H1 (cell line): ENCODE measurements at regions not wholly inside any gene's neighbourhood (a gene's known extent, or its start where the extent isn't known, plus 50 kb on each side); places are given as distances from the start of the nearest gene placed in this dataset.

Experiments
- CTCF ChIA-PET: fragments of 300-600 bp; sonication (Branson Sonifier 250); formaldehyde crosslinking; loops from one replicate; lab custom pipeline; 2021; ENCODE audit not compliant: partially characterized antibody; lab: Charles Lee
- POLR2A ChIA-PET: fragments of 300-600 bp; sonication (Branson Sonifier 250); formaldehyde crosslinking; loops from one replicate; lab custom pipeline; 2021; ENCODE audit warnings: inconsistent platforms; ENCODE audit not compliant: partially characterized antibody; lab: Charles Lee
- DNase-seq, 2 experiments: peaks; one replicate each; pipeline versions ENCODE4 v3.0.0 to v3.0.0-alpha.2; 2010 to 2022; ENCODE audit warnings: low spot score in 2 of 2, low read depth in 1 of 2, mixed read lengths in 1 of 2
- FAIRE-seq: peaks from 2 replicates; lab custom pipeline; 2011; peaks lifted over from hg19 to GRCh38; lab: Jason Lieb, UNC
- H2AFZ ChIP-seq: 2 replicates; pipeline ENCODE4 v1.8.1; 2012; ENCODE audit warnings: low read length, inconsistent platforms
- H2AK5ac ChIP-seq: 2 replicates; pipeline ENCODE4 v1.6.1; 2013; ENCODE audit warnings: low read depth, low read length
- H2BK120ac ChIP-seq: replicated peaks from 2 replicates; pipeline ENCODE3; 2013; ENCODE audit warnings: low read depth, low read length, inconsistent platforms
- H2BK12ac ChIP-seq: 2 replicates; pipeline ENCODE4 v1.6.1; 2013; ENCODE audit warnings: low read depth, low read length
- H2BK15ac ChIP-seq: 2 replicates; pipeline ENCODE4 v1.6.1; 2013; ENCODE audit warnings: low read length
- H2BK20ac ChIP-seq: 2 replicates; pipeline ENCODE4 v1.6.1; 2013; ENCODE audit warnings: low read length
- H2BK5ac ChIP-seq: 2 replicates; pipeline ENCODE4 v1.6.1; 2013; ENCODE audit warnings: low read depth, low read length
- H3K14ac ChIP-seq: 2 replicates; pipeline ENCODE4 v1.6.1; 2013; ENCODE audit warnings: inconsistent platforms; ENCODE audit not compliant: insufficient read length
- H3K18ac ChIP-seq: 2 replicates; pipeline ENCODE4 v1.6.1; 2013; ENCODE audit warnings: low read length; ENCODE audit errors: extremely low read depth
- H3K23ac ChIP-seq: 2 replicates; pipeline ENCODE4 v1.6.1; 2013; ENCODE audit warnings: inconsistent platforms; ENCODE audit not compliant: insufficient read length
- H3K23me2 ChIP-seq: 2 replicates; pipeline ENCODE4 v1.6.1; 2013; ENCODE audit warnings: low read depth, low read length
- H3K27ac ChIP-seq: 2 replicates; pipeline ENCODE4 v1.6.1; 2011; ENCODE audit warnings: low read depth, low read length, inconsistent platforms
- H3K27me3 ChIP-seq, 4 experiments: replicated peaks in 1 of 4; 1 replicate in 1 of 4; 2 replicates in 3 of 4; pipeline versions ENCODE4 v1.6.1 to v1.8.1; 2011 to 2013; ENCODE audit warnings: low read length in 3 of 4, mild to moderate bottlenecking in 3 of 4, inconsistent platforms in 2 of 4, mixed read lengths in 2 of 4, moderate library complexity in 1 of 4; ENCODE audit not compliant: control insufficient read depth in 3 of 4, insufficient read depth in 3 of 4; ENCODE audit errors: extremely low read depth in 1 of 4
- H3K36me3 ChIP-seq, 4 experiments: 2 replicates each; pipeline versions ENCODE4 v1.6.1 to v1.8.1; 2011 to 2013; ENCODE audit warnings: mild to moderate bottlenecking in 4 of 4, low read length in 3 of 4, moderate library complexity in 2 of 4, control low read depth in 1 of 4, inconsistent platforms in 1 of 4; ENCODE audit not compliant: insufficient read depth in 4 of 4, control insufficient read depth in 2 of 4
- H3K4ac ChIP-seq: replicated peaks from 2 replicates; pipeline ENCODE3; 2013; ENCODE audit warnings: low read length, low read depth, mixed read lengths, inconsistent platforms; ENCODE audit not compliant: insufficient read length
- H3K4me1 ChIP-seq, 4 experiments: replicated peaks in 1 of 4; 1 replicate in 1 of 4; 2 replicates in 3 of 4; pipeline versions ENCODE4 v1.6.1 to v1.8.1; 2011 to 2013; ENCODE audit warnings: low read length in 3 of 4, inconsistent platforms in 2 of 4, mixed read lengths in 1 of 4; ENCODE audit not compliant: insufficient read depth in 4 of 4, control insufficient read depth in 3 of 4
- H3K4me2 ChIP-seq, 2 experiments: 2 replicates each; pipeline versions ENCODE4 v1.6.1 to v1.8.1; 2011 to 2013; ENCODE audit warnings: low read depth in 2 of 2, low read length in 2 of 2, control low read depth in 1 of 2, inconsistent platforms in 1 of 2, mild to moderate bottlenecking in 1 of 2; ENCODE audit not compliant: insufficient read depth in 1 of 2
- H3K4me3 ChIP-seq, 4 experiments: fragments of 200-600, 300-600 bp in 1 of 4; sonication (generic), shearing (Covaris generic), sonication (Bioruptor Twin) in 1 of 4; 2 replicates each; pipeline versions ENCODE4 v1.5.1 to v1.8.1; 2011 to 2016; ENCODE audit warnings: low read length in 4 of 4, low read depth in 3 of 4, control low read depth in 2 of 4, inconsistent platforms in 2 of 4, mild to moderate bottlenecking in 2 of 4, mixed read lengths in 1 of 4, moderate library complexity in 1 of 4; ENCODE audit not compliant: insufficient read depth in 2 of 4; ENCODE audit errors: extremely low read depth in 1 of 4
- H3K56ac ChIP-seq: replicated peaks from 2 replicates; pipeline ENCODE3; 2013; ENCODE audit warnings: low read depth, mild to moderate bottlenecking, mixed read lengths, low read length, inconsistent platforms; ENCODE audit not compliant: insufficient read length
- H3K79me1 ChIP-seq: 2 replicates; pipeline ENCODE4 v1.6.1; 2013; ENCODE audit warnings: low read depth, low read length, control low read depth
- H3K79me2 ChIP-seq, 2 experiments: 2 replicates each; pipeline versions ENCODE4 v1.6.1 to v1.8.1; 2012 to 2013; ENCODE audit warnings: low read length in 2 of 2, mild to moderate bottlenecking in 2 of 2, inconsistent platforms in 1 of 2; ENCODE audit not compliant: insufficient read depth in 2 of 2, control insufficient read depth in 1 of 2
- H3K9ac ChIP-seq, 4 experiments: replicated peaks in 1 of 4; 1 replicate in 1 of 4; 2 replicates in 3 of 4; pipeline versions ENCODE4 v1.6.1 to v1.8.1; 2011 to 2013; ENCODE audit warnings: low read depth in 3 of 4, low read length in 3 of 4, control low read depth in 2 of 4, mild to moderate bottlenecking in 2 of 4, moderate library complexity in 2 of 4, inconsistent platforms in 1 of 4; ENCODE audit errors: extremely low read depth in 1 of 4
- H3K9me3 ChIP-seq, 2 experiments: 2 replicates each; pipeline versions ENCODE4 v1.6.1 to v1.8.1; 2012 to 2013; ENCODE audit warnings: mild to moderate bottlenecking in 2 of 2, moderate library complexity in 2 of 2, control low read depth in 1 of 2, inconsistent platforms in 1 of 2, low read depth in 1 of 2, low read length in 1 of 2, mixed read lengths in 1 of 2; ENCODE audit not compliant: insufficient read depth in 2 of 2
- H4K20me1 ChIP-seq, 2 experiments: replicated peaks in 1 of 2; 2 replicates each; pipeline versions ENCODE3 to v1.8.1; 2011 to 2013; ENCODE audit warnings: inconsistent platforms in 2 of 2, low read length in 2 of 2, mild to moderate bottlenecking in 1 of 2; ENCODE audit not compliant: insufficient read depth in 2 of 2, control insufficient read depth in 1 of 2
- H4K5ac ChIP-seq: 2 replicates; pipeline ENCODE4 v1.6.1; 2013; ENCODE audit warnings: low read length, low read depth, mixed read lengths, inconsistent platforms; ENCODE audit not compliant: insufficient read length
- H4K8ac ChIP-seq: 2 replicates; pipeline ENCODE4 v1.8.0; 2013; ENCODE audit warnings: mild to moderate bottlenecking, moderate library complexity, low read length, inconsistent platforms; ENCODE audit not compliant: insufficient read depth; ENCODE audit errors: extremely low read depth
- H4K91ac ChIP-seq: replicated peaks from 2 replicates; pipeline ENCODE3; 2013; ENCODE audit warnings: low read length, mixed read lengths, inconsistent platforms; ENCODE audit not compliant: insufficient read length
- ASH2L ChIP-seq: fragments of 200-600, 300-600 bp; sonication (generic); IDR thresholded peaks from one replicate; pipeline ENCODE4 v1.7.1; 2017; ENCODE audit warnings: low read length
- BACH1 ChIP-seq: IDR thresholded peaks from 2 replicates; pipeline ENCODE4 v1.6.1; 2012; ENCODE audit warnings: low read length, improper control_type of control experiment
- CEBPB ChIP-seq: IDR thresholded peaks from 2 replicates; pipeline ENCODE4 v1.6.1; 2012; ENCODE audit warnings: low read depth, low read length
- CREB1 ChIP-seq: IDR thresholded peaks from 2 replicates; pipeline ENCODE4 v1.6.1; 2012; ENCODE audit warnings: inconsistent platforms
- CTBP2 ChIP-seq: IDR thresholded peaks from 2 replicates; pipeline ENCODE4 v1.7.0; 2011; ENCODE audit warnings: borderline replicate concordance, mild to moderate bottlenecking, moderate library complexity, mixed read lengths, low read length; ENCODE audit not compliant: insufficient read depth, insufficient read length
- JUN ChIP-seq: IDR thresholded peaks from 2 replicates; pipeline ENCODE4 v1.6.1; 2011; ENCODE audit warnings: low read depth, mild to moderate bottlenecking, improper control_type of control experiment, low read length
- KDM5A ChIP-seq: fragments of 200-600 bp; IDR thresholded peaks from 2 replicates; pipeline ENCODE4 v1.7.1; 2012; ENCODE audit warnings: mild to moderate bottlenecking, low read length, inconsistent platforms, mixed read lengths
- MAFK ChIP-seq: IDR thresholded peaks from 2 replicates; pipeline ENCODE4 v1.6.1; 2012; ENCODE audit warnings: low read depth, mild to moderate bottlenecking, improper control_type of control experiment, low read length
- MAX ChIP-seq: IDR thresholded peaks from 2 replicates; pipeline ENCODE4 v1.6.1; 2012; ENCODE audit warnings: inconsistent platforms
- NRF1 ChIP-seq: IDR thresholded peaks from 2 replicates; pipeline ENCODE4 v1.6.1; 2011; ENCODE audit warnings: mild to moderate bottlenecking, low read depth, low read length, improper control_type of control experiment
- POLR2AphosphoS5 ChIP-seq: IDR thresholded peaks from 2 replicates; pipeline ENCODE4 v1.6.1; 2011; ENCODE audit warnings: low read depth, low read length
- POU5F1 ChIP-seq: IDR thresholded peaks from 2 replicates; pipeline ENCODE4 v1.6.1; 2011; ENCODE audit warnings: low read depth, mild to moderate bottlenecking, low read length, moderate library complexity
- RAD21 ChIP-seq, 2 experiments: IDR thresholded peaks in 1 of 2; conservative IDR thresholded peaks in 1 of 2; 2 replicates each; pipeline ENCODE4 v1.6.1; 2011; ENCODE audit warnings: low read depth in 2 of 2, low read length in 2 of 2, improper control_type of control experiment in 1 of 2, inconsistent platforms in 1 of 2, mild to moderate bottlenecking in 1 of 2, moderate library complexity in 1 of 2
- SIRT6 ChIP-seq: IDR thresholded peaks from one replicate; pipeline ENCODE4 v1.7.1; 2012; ENCODE audit warnings: low read length, inconsistent platforms
- SRF ChIP-seq: IDR thresholded peaks from 2 replicates; pipeline ENCODE4 v1.6.1; 2011; ENCODE audit warnings: mild to moderate bottlenecking, low read depth, low read length, moderate library complexity
- SUZ12 ChIP-seq: fragments of 200-600 bp; sonication (generic); IDR thresholded peaks from 2 replicates; pipeline ENCODE4 v1.6.1; 2012; ENCODE audit warnings: mild to moderate bottlenecking, inconsistent platforms, low read length, moderate library complexity, mixed read lengths
- TCF12 ChIP-seq: IDR thresholded peaks from 2 replicates; pipeline ENCODE4 v1.6.1; 2011; ENCODE audit warnings: low read depth, mild to moderate bottlenecking, low read length
- WGBS, 2 experiments: shearing (Covaris generic) in 1 of 2; methylation state at CpG; one replicate each; pipeline versions ENCODE4 v1.1.6 to v1.1.7; 2013 to 2015; ENCODE audit warnings: low lambda C conversion rate in 2 of 2, mixed read lengths in 2 of 2, inconsistent platforms in 1 of 2, low coverage in 1 of 2, missing lambda C conversion rate in 1 of 2; ENCODE audit not compliant: insufficient replicate concordance in 2 of 2, insufficient coverage in 1 of 2, insufficient read length in 1 of 2; ENCODE audit errors: extremely low coverage in 1 of 2, missing lambda C conversion rate in 1 of 2; 5-methylcytosine and 5-hydroxymethylcytosine counted together

- H3K4me3 ChIP-seq: no peak overlapping the region
- ChIA-PET POLR2A (no interaction called here), CTCF (no interaction called here)
- no peak overlapping the region for H3K27ac ChIP-seq
- H2AK5ac ChIP-seq: no peak overlapping the region
- DNase-seq (no peak), FAIRE-seq (no peak)
- no peak overlapping the region for H4K5ac ChIP-seq
- H2BK20ac ChIP-seq: no peak overlapping the region
- no peak overlapping the region for H3K4ac ChIP-seq
- H3K27me3 ChIP-seq: no peaks in the 10 kb centered on the region
- no peak overlapping the region for H2AFZ ChIP-seq
- H4K20me1 ChIP-seq: no peaks in the 10 kb centered on the region
- H3K4me1 ChIP-seq: no peaks in the 10 kb centered on the region
- H4K8ac ChIP-seq: no peak overlapping the region
- H3K4me2 ChIP-seq: no peak overlapping the region
- H2BK12ac ChIP-seq: no peak overlapping the region
- no peak overlapping the region for H2BK120ac ChIP-seq
- H3K9me3 ChIP-seq: peaks cover 9 to 12% of the 10 kb centered on the region in 2 experiments; a peak in 2 of 4 replicates
- H3K14ac ChIP-seq: no peak overlapping the region
- H3K23ac ChIP-seq: no peak overlapping the region
- no peaks in the 10 kb centered on the region for H3K79me1 ChIP-seq
- 83% methylated on average over 3 of the region's 3 CpGs; no CpG with 5 or more reads in 1 of the 2 experiments for WGBS, 2 experiments
- no peaks in the 10 kb centered on the region for H3K23me2 ChIP-seq
- H3K56ac ChIP-seq: no peak overlapping the region
- H2BK5ac ChIP-seq: no peak overlapping the region
- H3K9ac ChIP-seq: no peak overlapping the region
- H3K79me2 ChIP-seq: no peaks in the 10 kb centered on the region
- H3K36me3 ChIP-seq: no peaks in the 10 kb centered on the region
- no peak overlapping the region for H4K91ac ChIP-seq
- H3K18ac ChIP-seq: no peak overlapping the region
- no peak overlapping the region for H2BK15ac ChIP-seq
- TF ChIP-seq NRF1 (no peak), POLR2AphosphoS5 (no peak), RAD21 (IDR thresholded peaks at IDR 0.05 in 1 of 2, conservative IDR thresholded peaks at IDR 0.05 in 1 of 2; ENCODE audit: low read depth in 2 of 2, low read length in 2 of 2) (no peak), CEBPB (no peak), SRF (no peak), CTBP2 (no peak), POU5F1 (no peak), MAFK (no peak), TCF12 (no peak), ASH2L (no peak), CREB1 (no peak), KDM5A (no peak), JUN (no peak), MAX (no peak), SUZ12 (no peak), BACH1 (no peak), SIRT6 (no peak)
Observed at GRCh38 chr3:16004812-16005211, 169.7 kb upstream of the GALNT15 start.
